Peyer's patch (tissue), 4 donors: ENCODE measurements at regions not wholly inside any gene's neighbourhood (a gene's known extent, or its start where the extent isn't known, plus 50 kb on each side); places are given as distances from the start of the nearest gene placed in this dataset.

Experiments used
- POLR2A ChIP-seq, 2 donors: fragments of 450-650 bp; IDR thresholded peaks; one replicate each; pipeline ENCODE4 v1.5.1; 2017; ENCODE audit warnings: antibody characterized with exemption in 2 of 2, mild to moderate bottlenecking in 2 of 2, moderate library complexity in 2 of 2
- TF ChIP-seq, protein P1 (sequence below), 6 experiments: fragments of 450-650 bp in 4 of 6; fragments of 200-600 bp in 2 of 6; sonication (generic) in 1 of 6; IDR thresholded peaks; one replicate each; pipeline ENCODE4 v1.5.1; 2017 to 2019; ENCODE audit warnings: antibody characterized with exemption in 6 of 6, mild to moderate bottlenecking in 3 of 6, moderate library complexity in 1 of 6

DNA sequence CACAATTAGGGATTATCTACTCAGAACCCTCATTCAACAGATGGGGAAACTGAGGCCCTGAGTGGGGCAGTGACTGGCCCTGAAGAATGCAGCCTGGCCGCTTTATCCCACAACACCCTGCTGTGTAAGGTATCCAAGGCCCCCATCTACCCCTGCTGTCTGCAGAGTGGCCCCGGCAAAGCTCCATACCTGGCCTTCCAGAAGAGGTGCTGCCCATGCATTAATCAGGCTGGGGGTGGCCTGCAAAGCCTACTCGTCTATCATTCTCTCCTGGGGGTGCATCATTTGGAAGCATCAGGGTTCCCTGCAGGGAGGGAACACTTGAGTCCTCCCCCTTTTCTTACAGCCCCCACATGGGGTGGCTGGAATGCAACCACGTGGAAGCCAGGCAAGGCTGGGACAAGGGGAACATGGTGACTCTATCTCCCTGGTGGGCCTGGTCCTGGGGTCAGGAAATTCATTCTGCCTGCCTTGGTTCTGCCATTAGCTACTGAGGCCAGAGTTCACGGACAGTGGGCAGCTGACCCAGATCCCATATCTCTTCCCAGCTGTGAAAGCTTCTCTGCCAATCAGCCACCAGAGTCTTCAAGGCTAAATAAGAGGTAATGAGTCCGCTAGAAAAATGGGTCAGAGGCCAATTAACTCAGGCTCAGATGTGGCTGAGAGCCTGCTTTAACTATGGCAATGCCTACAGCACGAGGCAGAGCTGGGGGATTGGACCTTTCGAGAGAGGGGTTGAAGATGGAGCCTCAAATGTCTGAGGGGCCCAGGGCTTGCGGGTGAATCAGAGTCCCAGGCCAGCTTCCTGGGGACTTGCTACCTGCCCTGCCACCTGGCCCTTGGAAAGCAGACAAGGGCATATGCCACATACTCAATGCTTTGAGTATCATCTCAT is 72.3 kb upstream of the TOX2 start:
- TF ChIP-seq, protein P1, sequence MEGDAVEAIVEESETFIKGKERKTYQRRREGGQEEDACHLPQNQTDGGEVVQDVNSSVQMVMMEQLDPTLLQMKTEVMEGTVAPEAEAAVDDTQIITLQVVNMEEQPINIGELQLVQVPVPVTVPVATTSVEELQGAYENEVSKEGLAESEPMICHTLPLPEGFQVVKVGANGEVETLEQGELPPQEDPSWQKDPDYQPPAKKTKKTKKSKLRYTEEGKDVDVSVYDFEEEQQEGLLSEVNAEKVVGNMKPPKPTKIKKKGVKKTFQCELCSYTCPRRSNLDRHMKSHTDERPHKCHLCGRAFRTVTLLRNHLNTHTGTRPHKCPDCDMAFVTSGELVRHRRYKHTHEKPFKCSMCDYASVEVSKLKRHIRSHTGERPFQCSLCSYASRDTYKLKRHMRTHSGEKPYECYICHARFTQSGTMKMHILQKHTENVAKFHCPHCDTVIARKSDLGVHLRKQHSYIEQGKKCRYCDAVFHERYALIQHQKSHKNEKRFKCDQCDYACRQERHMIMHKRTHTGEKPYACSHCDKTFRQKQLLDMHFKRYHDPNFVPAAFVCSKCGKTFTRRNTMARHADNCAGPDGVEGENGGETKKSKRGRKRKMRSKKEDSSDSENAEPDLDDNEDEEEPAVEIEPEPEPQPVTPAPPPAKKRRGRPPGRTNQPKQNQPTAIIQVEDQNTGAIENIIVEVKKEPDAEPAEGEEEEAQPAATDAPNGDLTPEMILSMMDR (IDR thresholded peaks at IDR 0.05), result no peak
- no peak for TF ChIP-seq POLR2A (IDR thresholded peaks at IDR 0.05)
